Colonic mucosa (tissue), 4 donors: ENCODE measurements at regions not wholly inside any gene's neighbourhood (a gene's known extent, or its start where the extent isn't known, plus 50 kb on each side); places are given as distances from the start of the nearest gene placed in this dataset.

Experiments used
- DNase-seq: peaks from one replicate; pipeline ENCODE4 v3.0.0-alpha.2; 2020
- H3K27ac ChIP-seq: fragments of 200-600 bp; one replicate; pipeline ENCODE4 v1.8.0; 2021
- H3K27me3 ChIP-seq: fragments of 200-600 bp; one replicate; pipeline ENCODE4 v1.8.0; 2021
- H3K36me3 ChIP-seq: fragments of 200-600 bp; one replicate; pipeline ENCODE4 v1.8.0; 2021
- H3K4me1 ChIP-seq: fragments of 200-600 bp; one replicate; pipeline ENCODE4 v1.8.0; 2021; ENCODE audit warnings: mild to moderate bottlenecking
- H3K4me3 ChIP-seq: fragments of 200-600 bp; one replicate; pipeline ENCODE4 v1.8.0; 2021
- H3K9ac ChIP-seq, 2 donors: one replicate each; pipeline ENCODE4 v1.7.0; 2013; ENCODE audit warnings: control low read depth in 2 of 2, low read depth in 2 of 2, low read length in 2 of 2
- H3K9me3 ChIP-seq: fragments of 200-600 bp; one replicate; pipeline ENCODE4 v1.8.0; 2021
- CTCF ChIP-seq: fragments of 200-600 bp; IDR thresholded peaks from one replicate; pipeline ENCODE4 v1.8.0; 2022; ENCODE audit warnings: antibody characterized with exemption, mild to moderate bottlenecking
- intact Hi-C: fragments of 100-400 bp; cut with DNase I; formaldehyde crosslinking; loops from one replicate; pipeline ENCODE4 v1.14.1; 2022
- donor health status: healthy.
- donor health status: DM: no; HTN: no; CAD: no.
- donor health status: DM: no; HTN: no; CAD: no.

GRCh38 chr20:16953858-16954257 lies 205.7 kb downstream of the OTOR start:
- Histone ChIP-seq H3K27ac (no peak overlapping the region), H3K4me1 (no peaks in the 10 kb centered on the region), H3K9me3 (no peaks in the 10 kb centered on the region), H3K4me3 (no peak overlapping the region), H3K36me3 (no peaks in the 10 kb centered on the region), H3K27me3 (no peaks in the 10 kb centered on the region), H3K9ac (no peak overlapping the region)
- DNase-seq = no peak
- no peak for TF ChIP-seq CTCF
- intact Hi-C loops = no loop called here

- no peaks in the 10 kb centered on the region for H3K9me3 ChIP-seq
- H3K9ac ChIP-seq = no peak overlapping the region
- H3K36me3 ChIP-seq = no peaks in the 10 kb centered on the region
- no peaks in the 10 kb centered on the region for H3K27me3 ChIP-seq
- DNase-seq = no peak
- intact Hi-C loops = no loop called here
- no peak for TF ChIP-seq CTCF
- no peaks in the 10 kb centered on the region for H3K4me1 ChIP-seq
- no peak overlapping the region for H3K27ac ChIP-seq
- no peak overlapping the region for H3K4me3 ChIP-seq
Measured at GRCh38 chr20:16955462-16955861, 207.3 kb downstream of the OTOR start.

- intact Hi-C loops = no loop called here
- Histone ChIP-seq H3K4me3 (no peak overlapping the region), H3K27me3 (no peaks in the 10 kb centered on the region), H3K36me3 (no peaks in the 10 kb centered on the region), H3K27ac (no peak overlapping the region), H3K4me1 (no peaks in the 10 kb centered on the region), H3K9ac (no peak overlapping the region), H3K9me3 (no peaks in the 10 kb centered on the region)
- DNase-seq = no peak
- TF ChIP-seq CTCF = no peak
Measured at GRCh38 chr20:16955971-16956370, 207.8 kb downstream of the OTOR start.

- Histone ChIP-seq H3K27me3 (no peaks in the 10 kb centered on the region), H3K9me3 (no peaks in the 10 kb centered on the region), H3K4me1 (no peaks in the 10 kb centered on the region), H3K9ac (no peak overlapping the region), H3K4me3 (no peak overlapping the region), H3K27ac (no peak overlapping the region), H3K36me3 (no peaks in the 10 kb centered on the region)
- TF ChIP-seq CTCF = no peak
- intact Hi-C loops = no loop called here
- no peak for DNase-seq
Measured at GRCh38 chr20:16965401-16965800, 217.2 kb downstream of the OTOR start.

- Histone ChIP-seq H3K9me3 (no peaks in the 10 kb centered on the region), H3K4me3 (no peak overlapping the region), H3K27me3 (no peaks in the 10 kb centered on the region), H3K36me3 (no peaks in the 10 kb centered on the region), H3K4me1 (no peaks in the 10 kb centered on the region), H3K9ac (no peak overlapping the region), H3K27ac (no peak overlapping the region)
- DNase-seq = no peak
- intact Hi-C loops = no loop called here
- TF ChIP-seq CTCF = no peak
Measured at GRCh38 chr20:16966276-16966880, 218.2 kb downstream of the OTOR start.
